HG03196 (cell line): ENCODE measurements at regions not wholly inside any gene's neighbourhood (a gene's known extent, or its start where the extent isn't known, plus 50 kb on each side); places are given as distances from the start of the nearest gene placed in this dataset.

Source experiments
- ATAC-seq: cut with Tn5 transposase; IDR thresholded peaks from one replicate; pipeline ENCODE4 v1.9.1; 2021; ENCODE audit not compliant: unreplicated experiment

- no peak for ATAC-seq
These were observed 95.6 kb upstream of the FOXC1 start for GRCh38 chr6:1514078-1514477.

GRCh38 chr6:1515280-1515679 is 94.4 kb upstream of the FOXC1 start:
- no peak for ATAC-seq

GRCh38 chr6:1515781-1516180 is 93.9 kb upstream of the FOXC1 start:
- no peak for ATAC-seq

GRCh38 chr6:1516742-1517520 is 92.8 kb upstream of the FOXC1 start:
- ATAC-seq = no peak

- ATAC-seq = no peak
These were observed 90.9 kb upstream of the FOXC1 start for GRCh38 chr6:1518855-1519254.

GRCh38 chr6:1519597-1519996 is 90.1 kb upstream of the FOXC1 start:
- ATAC-seq = no peak

- no peak for ATAC-seq
These were observed 86.9 kb upstream of the FOXC1 start for GRCh38 chr6:1522779-1523178.

- ATAC-seq = no peak
These were observed 85.7 kb upstream of the FOXC1 start for GRCh38 chr6:1524040-1524480.

GRCh38 chr6:1525364-1526038 is 84.2 kb upstream of the FOXC1 start:
- ATAC-seq = no peak

- no peak for ATAC-seq
These were observed 83.2 kb upstream of the FOXC1 start for GRCh38 chr6:1526398-1527072.

GRCh38 chr6:1527073-1527457 is 82.7 kb upstream of the FOXC1 start:
- ATAC-seq = no peak

- no peak for ATAC-seq
These were observed 74.4 kb upstream of the FOXC1 start for GRCh38 chr6:1535295-1535694.

- no peak for ATAC-seq
These were observed 72.9 kb upstream of the FOXC1 start for GRCh38 chr6:1536526-1537429.

- no peak for ATAC-seq
These were observed 71.3 kb upstream of the FOXC1 start for GRCh38 chr6:1538369-1538768.

GRCh38 chr6:1538810-1539478 is 70.8 kb upstream of the FOXC1 start:
- ATAC-seq = no peak

GRCh38 chr6:1540864-1541521 is 68.7 kb upstream of the FOXC1 start:
- no peak for ATAC-seq

GRCh38 chr6:1542335-1542734 is 67.4 kb upstream of the FOXC1 start:
- no peak for ATAC-seq

GRCh38 chr6:1542764-1543163 is 67.0 kb upstream of the FOXC1 start:
- no peak for ATAC-seq

GRCh38 chr6:1544000-1544399 is 65.7 kb upstream of the FOXC1 start:
- no peak for ATAC-seq

GRCh38 chr6:1544603-1545002 is 65.1 kb upstream of the FOXC1 start:
- no peak for ATAC-seq
